HepG2 (cell line): ENCODE measurements at regions not wholly inside any gene's neighbourhood (a gene's known extent, or its start where the extent isn't known, plus 50 kb on each side); places are given as distances from the start of the nearest gene placed in this dataset.

Experiments
- AHDC1 ChIP-seq: sonication (generic); formaldehyde crosslinking; IDR thresholded peaks from 2 replicates; pipeline ENCODE4 v1.5.1; 2020; ENCODE audit warnings: mild to moderate bottlenecking, missing genetic modification reagents, borderline replicate concordance
- GMEB2 ChIP-seq: IDR thresholded peaks from 2 replicates; pipeline ENCODE4 v1.6.1; 2016; ENCODE audit warnings: missing biosample characterization, missing genetic modification reagents, low read depth
- NCOA5 ChIP-seq: sonication (generic); formaldehyde crosslinking; IDR thresholded peaks from 2 replicates; pipeline ENCODE4 v1.4.0; 2020; ENCODE audit warnings: missing genetic modification reagents
- PITX1 ChIP-seq: sonication (generic); formaldehyde crosslinking; IDR thresholded peaks from 2 replicates; pipeline ENCODE4 v1.5.1; 2020; ENCODE audit warnings: mild to moderate bottlenecking, missing genetic modification reagents
- PPARG ChIP-seq: conservative IDR thresholded peaks from 2 replicates; pipeline ENCODE4 v1.6.1; 2016; ENCODE audit warnings: missing biosample characterization, missing genetic modification reagents
- SSRP1 ChIP-seq: IDR thresholded peaks from 2 replicates; pipeline ENCODE4 v1.6.1; 2016; ENCODE audit warnings: control low read depth
- TSC22D2 ChIP-seq: sonication (generic); formaldehyde crosslinking; IDR thresholded peaks from 2 replicates; pipeline ENCODE4 v1.5.1; 2020; ENCODE audit warnings: missing genetic modification reagents, mild to moderate bottlenecking, borderline replicate concordance
- ZBED4 ChIP-seq: sonication (generic); formaldehyde crosslinking; IDR thresholded peaks from 2 replicates; pipeline ENCODE4 v1.4.0; 2020; ENCODE audit warnings: missing genetic modification reagents, borderline replicate concordance
- ZBTB8A ChIP-seq: sonication (generic); formaldehyde crosslinking; IDR thresholded peaks from 2 replicates; pipeline ENCODE4 v1.4.0; 2020; ENCODE audit warnings: mild to moderate bottlenecking, low read depth, missing genetic modification reagents, borderline replicate concordance
- ZNF136 ChIP-seq: sonication (generic); formaldehyde crosslinking; IDR thresholded peaks from 2 replicates; pipeline ENCODE4 v1.8.1; 2022; ENCODE audit warnings: low read depth, mild to moderate bottlenecking, moderate library complexity, missing genetic modification reagents
- ZNF235 ChIP-seq: sonication (generic); formaldehyde crosslinking; IDR thresholded peaks from 2 replicates; pipeline ENCODE4 v1.8.1; 2023; ENCODE audit warnings: mild to moderate bottlenecking, missing genetic modification reagents, borderline replicate concordance
- ZNF274 ChIP-seq: sonication (generic); formaldehyde crosslinking; IDR thresholded peaks from 2 replicates; pipeline ENCODE4 v1.5.1; 2020; ENCODE audit warnings: mild to moderate bottlenecking, missing genetic modification reagents
- ZNF557 ChIP-seq: sonication (generic); formaldehyde crosslinking; IDR thresholded peaks from 2 replicates; pipeline ENCODE4 v1.4.0; 2020; ENCODE audit warnings: missing genetic modification reagents
- ZNF569 ChIP-seq: sonication (generic); formaldehyde crosslinking; IDR thresholded peaks from 2 replicates; pipeline ENCODE4 v1.5.0; 2020; ENCODE audit warnings: mild to moderate bottlenecking, missing genetic modification reagents, moderate library complexity, borderline replicate concordance
- ZNF619 ChIP-seq: sonication (generic); formaldehyde crosslinking; IDR thresholded peaks from 2 replicates; pipeline ENCODE4 v1.4.0; 2020; ENCODE audit warnings: mild to moderate bottlenecking, missing genetic modification reagents
- ZNF652 ChIP-seq: IDR thresholded peaks from 2 replicates; pipeline ENCODE4 v1.6.1; 2016; ENCODE audit warnings: low read depth, borderline replicate concordance
- TF ChIP-seq, protein P1 (sequence below): sonication (generic); formaldehyde crosslinking; IDR thresholded peaks from 2 replicates; pipeline ENCODE4 v1.4.0; 2020; ENCODE audit warnings: missing genetic modification reagents

- TF ChIP-seq AHDC1 (CRISPR knock-in tag) (peak; percentile 90; the same call in 1 of the 2 replicates), GMEB2 (CRISPR knock-in tag) (no peak), ZNF569 (no peak), ZNF557 (CRISPR knock-in tag) (no peak), ZNF652 (CRISPR knock-in tag) (peak; percentile 28; the same call in 1 of the 2 replicates), ZNF619 (no peak), ZBTB8A (CRISPR knock-in tag) (no peak), NCOA5 (CRISPR knock-in tag) (no peak), PPARG (CRISPR knock-in tag) (peak; percentile 38; the same call in 1 of the 2 replicates), PITX1 (CRISPR knock-in tag) (0 out of 2 replicates have a peak, but pooled peaks have one; percentile 52), ZNF274 (CRISPR knock-in tag) (no peak), SSRP1 (CRISPR knock-in tag) (no peak), ZBED4 (no peak), TSC22D2 (CRISPR knock-in tag) (no peak), ZNF235 (CRISPR knock-in tag) (no peak), ZNF136 (CRISPR knock-in tag) (no peak)
- TF ChIP-seq, protein P1, sequence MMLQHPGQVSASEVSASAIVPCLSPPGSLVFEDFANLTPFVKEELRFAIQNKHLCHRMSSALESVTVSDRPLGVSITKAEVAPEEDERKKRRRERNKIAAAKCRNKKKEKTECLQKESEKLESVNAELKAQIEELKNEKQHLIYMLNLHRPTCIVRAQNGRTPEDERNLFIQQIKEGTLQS = 0 out of 2 replicates have a peak, but pooled peaks have one; percentile 36
Observed at GRCh38 chr2:67057901-67058703, 339.0 kb upstream of the ETAA1 start (continued).
